Gastrocnemius medialis (tissue), 4 donors: ENCODE measurements at regions not wholly inside any gene's neighbourhood (a gene's known extent, or its start where the extent isn't known, plus 50 kb on each side); places are given as distances from the start of the nearest gene placed in this dataset.
"Not testable (repeated sequence)": the region's sequence is repeated elsewhere in the genome, so short reads cannot be mapped to it uniquely, and the experiment has no call there.

Experiments
- ATAC-seq, 2 donors: fragments of 150-250 bp; one replicate each; pipeline ENCODE4 v1.9.1; 2016
- DNase-seq, 2 donors: peaks; one replicate each; pipeline ENCODE4 v3.0.0-alpha.2; 2019
- H3K27ac ChIP-seq, 4 donors: fragments of 200-600 bp; sonication (generic); 1 replicate in 1 of 4; 2 replicates in 3 of 4; pipeline ENCODE4 v1.5.1; 2016 to 2018; ENCODE audit warnings: mild to moderate bottlenecking in 2 of 4, moderate library complexity in 1 of 4
- H3K27me3 ChIP-seq, 3 donors: fragments of 200-600 bp; sonication (generic) in 2 of 3; 1 replicate in 1 of 3; 2 replicates in 2 of 3; pipeline versions ENCODE4 v1.5.1 to v1.6.0; 2016 to 2019; ENCODE audit warnings: mild to moderate bottlenecking in 1 of 3, moderate library complexity in 1 of 3
- H3K36me3 ChIP-seq, 2 donors: fragments of 200-600 bp; sonication (generic) in 1 of 2; one replicate each; pipeline ENCODE4 v1.5.1; 2017 to 2018
- H3K4me1 ChIP-seq, 2 donors: fragments of 200-600 bp; sonication (generic) in 1 of 2; one replicate each; pipeline ENCODE4 v1.5.1; 2016 to 2017; ENCODE audit warnings: mild to moderate bottlenecking in 2 of 2
- H3K4me3 ChIP-seq, 4 donors: fragments of 200-600 bp; sonication (generic) in 3 of 4; 1 replicate in 1 of 4; 2 replicates in 3 of 4; pipeline ENCODE4 v1.5.1; 2016 to 2019; ENCODE audit warnings: mild to moderate bottlenecking in 2 of 4
- H3K9me3 ChIP-seq, 3 donors: fragments of 200-600 bp; sonication (generic) in 2 of 3; 1 replicate in 1 of 3; 2 replicates in 2 of 3; pipeline ENCODE4 v1.5.1; 2016 to 2019
- POLR2A ChIP-seq, 2 donors: fragments of 450-650 bp; IDR thresholded peaks; one replicate each; pipeline ENCODE4 v1.6.1; 2017; ENCODE audit warnings: antibody characterized with exemption in 2 of 2, mild to moderate bottlenecking in 2 of 2, moderate library complexity in 2 of 2
- in situ Hi-C, 4 donors: fragments of 200-750 bp; cut with MboI; loops; one replicate each; pipeline versions ENCODE4 v1.15.0 to v1.8.0; 2017; ENCODE audit warnings: low sequenced_read_pairs in 4 of 4
- intact Hi-C: fragments of 100-400 bp; cut with DNase I; formaldehyde crosslinking; loops from one replicate; pipeline ENCODE4 v1.15.1; 2023; ENCODE audit warnings: low total_unique reads
- TF ChIP-seq, protein P1 (sequence below), 5 experiments: fragments of 450-650 bp in 3 of 5; fragments of 200-600 bp in 2 of 5; sonication (generic) in 2 of 5; IDR thresholded peaks in 4 of 5; conservative IDR thresholded peaks in 1 of 5; 1 replicate in 4 of 5; 2 replicates in 1 of 5; pipeline ENCODE4 v1.5.1; 2016 to 2019; ENCODE audit warnings: antibody characterized with exemption in 5 of 5, mild to moderate bottlenecking in 3 of 5, moderate library complexity in 3 of 5

- Histone ChIP-seq H3K27ac (no peak overlapping the region), H3K9me3 (no peaks in the 10 kb centered on the region), H3K36me3 (no peaks in the 10 kb centered on the region), H3K4me1 (no peaks in the 10 kb centered on the region), H3K27me3 (no peaks in the 10 kb centered on the region), H3K4me3 (no peak overlapping the region)
- in situ Hi-C loops (no loop called here), intact Hi-C loops (no loop called here)
- TF ChIP-seq POLR2A (IDR thresholded peaks at IDR 0.05): no peak
- TF ChIP-seq, protein P1, sequence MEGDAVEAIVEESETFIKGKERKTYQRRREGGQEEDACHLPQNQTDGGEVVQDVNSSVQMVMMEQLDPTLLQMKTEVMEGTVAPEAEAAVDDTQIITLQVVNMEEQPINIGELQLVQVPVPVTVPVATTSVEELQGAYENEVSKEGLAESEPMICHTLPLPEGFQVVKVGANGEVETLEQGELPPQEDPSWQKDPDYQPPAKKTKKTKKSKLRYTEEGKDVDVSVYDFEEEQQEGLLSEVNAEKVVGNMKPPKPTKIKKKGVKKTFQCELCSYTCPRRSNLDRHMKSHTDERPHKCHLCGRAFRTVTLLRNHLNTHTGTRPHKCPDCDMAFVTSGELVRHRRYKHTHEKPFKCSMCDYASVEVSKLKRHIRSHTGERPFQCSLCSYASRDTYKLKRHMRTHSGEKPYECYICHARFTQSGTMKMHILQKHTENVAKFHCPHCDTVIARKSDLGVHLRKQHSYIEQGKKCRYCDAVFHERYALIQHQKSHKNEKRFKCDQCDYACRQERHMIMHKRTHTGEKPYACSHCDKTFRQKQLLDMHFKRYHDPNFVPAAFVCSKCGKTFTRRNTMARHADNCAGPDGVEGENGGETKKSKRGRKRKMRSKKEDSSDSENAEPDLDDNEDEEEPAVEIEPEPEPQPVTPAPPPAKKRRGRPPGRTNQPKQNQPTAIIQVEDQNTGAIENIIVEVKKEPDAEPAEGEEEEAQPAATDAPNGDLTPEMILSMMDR (IDR thresholded peaks at IDR 0.05 in 4 of 5, conservative IDR thresholded peaks at IDR 0.05 in 1 of 5): no peak
- DNase-seq (no peak), ATAC-seq (no peak)
These were observed 214.8 kb downstream of the EMP1 start for GRCh38 chr12:13411287-13411686.

- intact Hi-C loops: loop anchor here (10.0 kb wide), 1 partner anchor 131 kb away; no protein-coding TSS in a partner anchor
- H3K27me3 ChIP-seq: no peaks in the 10 kb centered on the region
- in situ Hi-C loops: no loop called here
- H3K27ac ChIP-seq: no peak overlapping the region
- H3K4me1 ChIP-seq: no peaks in the 10 kb centered on the region
- ATAC-seq (no peak), DNase-seq (no peak)
- H3K9me3 ChIP-seq: no peaks in the 10 kb centered on the region
- H3K4me3 ChIP-seq: no peak overlapping the region
- no peaks in the 10 kb centered on the region for H3K36me3 ChIP-seq
- TF ChIP-seq, protein P1 (IDR thresholded peaks at IDR 0.05 in 4 of 5, conservative IDR thresholded peaks at IDR 0.05 in 1 of 5): no peak
- TF ChIP-seq POLR2A (IDR thresholded peaks at IDR 0.05): no peak
These were observed 209.6 kb downstream of the EMP1 start for GRCh38 chr12:13405961-13406703.

DNA sequence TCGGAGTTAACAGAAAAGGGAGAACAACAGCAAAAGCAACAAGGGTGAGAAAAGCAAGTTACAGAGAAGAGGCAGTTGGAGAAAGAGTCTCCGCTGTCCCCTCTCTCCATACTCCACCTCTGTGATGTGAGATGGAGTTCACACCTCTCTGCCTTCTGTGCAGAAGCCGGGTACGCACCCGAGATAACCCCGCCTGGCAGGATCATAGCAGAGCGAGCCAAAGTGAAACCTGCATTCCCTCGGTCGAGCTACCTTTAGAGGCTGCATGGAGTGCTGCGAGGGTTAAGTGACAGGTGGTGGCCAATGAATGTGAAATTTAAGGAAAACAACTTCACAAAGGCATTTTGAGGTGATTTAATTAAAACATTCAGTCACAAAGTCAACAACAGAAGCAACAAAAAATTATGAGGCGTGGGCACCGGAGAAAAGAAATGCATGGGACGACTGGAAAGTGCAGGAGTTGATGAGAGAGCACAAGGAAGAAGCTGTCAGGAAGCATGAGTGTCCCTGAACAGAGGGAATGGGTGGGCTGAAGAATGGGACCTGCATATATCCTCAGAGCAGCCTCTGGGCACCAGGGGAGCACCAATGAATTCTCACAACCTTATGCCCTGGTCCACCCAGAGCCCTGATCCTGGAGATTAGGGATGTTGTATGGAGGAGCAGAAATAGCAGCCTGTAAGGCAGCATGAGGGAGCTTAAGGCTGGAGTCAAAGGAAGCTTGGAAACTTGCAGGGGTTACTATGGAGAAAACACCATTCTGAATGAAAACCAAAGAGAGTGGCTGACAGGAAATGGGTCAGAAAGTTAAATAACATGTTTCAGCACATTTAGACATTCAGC, 208.3 kb downstream of the EMP1 start:
- Histone ChIP-seq H3K4me1 (no peaks in the 10 kb centered on the region), H3K36me3 (no peaks in the 10 kb centered on the region), H3K27me3 (no peaks in the 10 kb centered on the region), H3K27ac (no peak overlapping the region), H3K4me3 (no peak overlapping the region), H3K9me3 (no peaks in the 10 kb centered on the region)
- ATAC-seq: no peak
- intact Hi-C loops (loop anchor here (10.0 kb wide), 1 partner anchor 130 kb away; no protein-coding TSS in a partner anchor), in situ Hi-C loops (no loop called here)
- DNase-seq: no peak
- TF ChIP-seq, protein P1 (IDR thresholded peaks at IDR 0.05 in 4 of 5, conservative IDR thresholded peaks at IDR 0.05 in 1 of 5): no peak
- no peak for TF ChIP-seq POLR2A (IDR thresholded peaks at IDR 0.05)

GRCh38 chr12:13404111-13404628, 207.6 kb downstream of the EMP1 start:
- Histone ChIP-seq H3K27ac (no peak overlapping the region), H3K27me3 (no peaks in the 10 kb centered on the region), H3K4me1 (no peaks in the 10 kb centered on the region), H3K4me3 (no peak overlapping the region), H3K36me3 (no peaks in the 10 kb centered on the region), H3K9me3 (no peaks in the 10 kb centered on the region)
- no peak for DNase-seq
- intact Hi-C loops (loop anchor here (10.0 kb wide), 1 partner anchor 129 kb away; no protein-coding TSS in a partner anchor), in situ Hi-C loops (no loop called here)
- ATAC-seq: no peak
- TF ChIP-seq POLR2A (IDR thresholded peaks at IDR 0.05): no peak
- TF ChIP-seq, protein P1 (IDR thresholded peaks at IDR 0.05 in 4 of 5, conservative IDR thresholded peaks at IDR 0.05 in 1 of 5): no peak

GRCh38 chr12:13391375-13391774, 194.8 kb downstream of the EMP1 start:
- intact Hi-C loops, ATAC-seq, H3K27ac ChIP-seq: not testable (repeated sequence)

More at GRCh38 chr12:13391375-13391774, 194.8 kb downstream of the EMP1 start:
- DNase-seq, H3K27me3 ChIP-seq, in situ Hi-C loops, H3K36me3 ChIP-seq, H3K9me3 ChIP-seq, H3K4me3 ChIP-seq: not testable (repeated sequence)
- peaks cover 13% of the 10 kb centered on the region in 2 donors for H3K4me1 ChIP-seq
